Prostate gland (tissue), 2 donors: ENCODE measurements at regions not wholly inside any gene's neighbourhood (a gene's known extent, or its start where the extent isn't known, plus 50 kb on each side); places are given as distances from the start of the nearest gene placed in this dataset.

Source experiments
- DNase-seq: peaks from one replicate; pipeline ENCODE4 v3.0.0-alpha.2; 2019; ENCODE audit warnings: low spot score
- H3K27ac ChIP-seq, 2 donors: fragments of 200-600 bp; sonication (generic); 2 replicates each; pipeline ENCODE4 v1.5.1; 2017 to 2019
- H3K27me3 ChIP-seq: fragments of 200-600 bp; sonication (generic); replicated peaks from 2 replicates; pipeline ENCODE4 v1.5.1; 2019; ENCODE audit not compliant: insufficient read depth
- H3K36me3 ChIP-seq, 2 donors: fragments of 200-600 bp; sonication (generic); 1 replicate in 1 of 2; 2 replicates in 1 of 2; pipeline versions ENCODE4 v1.5.1 to v1.8.1; 2017 to 2019
- H3K4me1 ChIP-seq: fragments of 200-600 bp; sonication (generic); replicated peaks from 2 replicates; pipeline ENCODE4 v1.5.1; 2019
- H3K4me3 ChIP-seq, 2 donors: fragments of 200-600 bp; sonication (generic); 2 replicates each; pipeline ENCODE4 v1.5.1; 2017 to 2019
- H3K9me3 ChIP-seq: fragments of 200-600 bp; sonication (generic); 2 replicates; pipeline ENCODE4 v1.5.1; 2017
- POLR2A ChIP-seq: fragments of 450-650 bp; IDR thresholded peaks from one replicate; pipeline ENCODE4 v1.6.1; 2016; ENCODE audit warnings: antibody characterized with exemption, mild to moderate bottlenecking
- POLR2AphosphoS5 ChIP-seq: sonication (generic); formaldehyde crosslinking; IDR thresholded peaks from one replicate; pipeline ENCODE4 v1.6.1; 2017; ENCODE audit warnings: antibody characterized with exemption
- WGBS: methylation state at CpG from one replicate; pipeline ENCODE4 v1.1.5; 2018; 5-methylcytosine and 5-hydroxymethylcytosine counted together
- intact Hi-C: fragments of 100-400 bp; cut with DNase I; formaldehyde crosslinking; loops from one replicate; pipeline ENCODE4 v1.14.2; 2022
- small RNA-seq, 2 donors: library from RNA; depleted of rRNA; stranded (forward); fragments of <200 nt; gene quantifications; one replicate each; pipeline ENCODE3, GENCODE V24; 2016
- TF ChIP-seq, protein P1 (sequence below), 4 experiments: fragments of 200-600 bp in 2 of 4; fragments of 450-650 bp in 2 of 4; sonication (generic) in 2 of 4; IDR thresholded peaks; 1 replicate in 3 of 4; 2 replicates in 1 of 4; pipeline ENCODE4 v1.5.1; 2016 to 2019; ENCODE audit warnings: antibody characterized with exemption in 4 of 4, mild to moderate bottlenecking in 2 of 4, moderate library complexity in 2 of 4

DNA sequence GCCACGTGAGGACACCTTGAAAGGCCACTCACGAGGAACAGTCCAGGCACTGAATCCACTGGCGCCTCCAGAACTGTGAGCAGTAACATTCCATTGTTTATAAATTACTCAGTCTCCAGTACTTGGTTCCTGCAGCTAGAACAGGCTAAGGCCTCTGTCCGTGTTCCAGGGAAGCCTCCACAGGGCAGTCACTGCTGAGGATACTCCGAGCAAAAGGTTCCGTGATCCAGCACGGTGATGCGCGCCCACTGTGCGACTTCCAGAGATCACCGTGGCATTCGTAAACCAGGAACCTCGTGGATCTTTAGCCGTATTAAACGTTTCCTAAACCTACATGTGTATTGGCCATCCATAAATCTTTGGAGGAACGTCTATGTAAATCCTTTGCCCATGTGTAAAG, 51.5 kb upstream of the SALL3 start:
- Histone ChIP-seq H3K4me1 (no peaks in the 10 kb centered on the region), H3K4me3 (no peak overlapping the region), H3K9me3 (no peaks in the 10 kb centered on the region), H3K27ac (no peak overlapping the region), H3K27me3 (no peaks in the 10 kb centered on the region), H3K36me3 (no peaks in the 10 kb centered on the region)
- 91% methylated on average over 16 of the region's 16 CpGs for WGBS
- intact Hi-C loops, result no loop called here
- DNase-seq, result no peak
- TF ChIP-seq, protein P1, sequence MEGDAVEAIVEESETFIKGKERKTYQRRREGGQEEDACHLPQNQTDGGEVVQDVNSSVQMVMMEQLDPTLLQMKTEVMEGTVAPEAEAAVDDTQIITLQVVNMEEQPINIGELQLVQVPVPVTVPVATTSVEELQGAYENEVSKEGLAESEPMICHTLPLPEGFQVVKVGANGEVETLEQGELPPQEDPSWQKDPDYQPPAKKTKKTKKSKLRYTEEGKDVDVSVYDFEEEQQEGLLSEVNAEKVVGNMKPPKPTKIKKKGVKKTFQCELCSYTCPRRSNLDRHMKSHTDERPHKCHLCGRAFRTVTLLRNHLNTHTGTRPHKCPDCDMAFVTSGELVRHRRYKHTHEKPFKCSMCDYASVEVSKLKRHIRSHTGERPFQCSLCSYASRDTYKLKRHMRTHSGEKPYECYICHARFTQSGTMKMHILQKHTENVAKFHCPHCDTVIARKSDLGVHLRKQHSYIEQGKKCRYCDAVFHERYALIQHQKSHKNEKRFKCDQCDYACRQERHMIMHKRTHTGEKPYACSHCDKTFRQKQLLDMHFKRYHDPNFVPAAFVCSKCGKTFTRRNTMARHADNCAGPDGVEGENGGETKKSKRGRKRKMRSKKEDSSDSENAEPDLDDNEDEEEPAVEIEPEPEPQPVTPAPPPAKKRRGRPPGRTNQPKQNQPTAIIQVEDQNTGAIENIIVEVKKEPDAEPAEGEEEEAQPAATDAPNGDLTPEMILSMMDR (IDR thresholded peaks at IDR 0.05), result no peak
- TF ChIP-seq POLR2A (no peak), POLR2AphosphoS5 (no peak)

DNA sequence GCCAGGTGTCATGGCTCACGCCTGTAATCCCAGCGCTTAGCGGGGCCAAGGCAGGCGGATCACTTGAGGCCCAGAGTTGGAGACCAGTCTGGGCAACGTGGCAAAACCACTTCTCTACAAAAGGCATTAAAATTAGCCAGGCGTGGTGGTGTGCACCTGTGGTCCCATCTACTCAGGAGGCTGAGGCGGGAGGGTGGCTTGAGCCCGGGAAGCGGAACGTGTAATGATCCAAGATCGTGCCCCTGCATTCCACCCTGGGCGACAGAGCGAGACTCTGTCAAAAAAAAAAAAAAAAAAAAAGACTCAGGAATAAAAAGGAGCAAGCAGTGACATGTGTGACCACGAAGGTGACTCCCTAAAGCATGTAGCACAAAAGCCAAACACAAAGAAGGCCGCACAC, 50.1 kb upstream of the SALL3 start:
- WGBS, result 83% methylated on average over 15 of the region's 15 CpGs
- intact Hi-C loops, result no loop called here

More for the DNA sequence above, 50.1 kb upstream of the SALL3 start:
- H3K36me3 ChIP-seq, result no peaks in the 10 kb centered on the region
- TF ChIP-seq, protein P1 (IDR thresholded peaks at IDR 0.05), result no peak
- TF ChIP-seq POLR2A, result no peak
- no peak for TF ChIP-seq POLR2AphosphoS5
- H3K27ac ChIP-seq, result no peak overlapping the region
- H3K27me3 ChIP-seq, result no peaks in the 10 kb centered on the region
- no peak for DNase-seq
- H3K4me1 ChIP-seq, result no peaks in the 10 kb centered on the region
- no peak overlapping the region for H3K4me3 ChIP-seq
- H3K9me3 ChIP-seq, result no peaks in the 10 kb centered on the region

Small RNA genes lying in the stretch of these regions (small RNA-seq; reads per million reads assigned to genes)
- 0 reads per million in 2 donors for gene RF00019
- 0 reads per million in 2 donors for gene RF00402
- gene RNA5SP461, result 0 reads per million in 2 donors
- gene RNU6-655P, result 0 reads per million in 2 donors
